ENCODE measurements at regions not wholly inside any gene's neighbourhood (a gene's known extent, or its start where the extent isn't known, plus 50 kb on each side); places are given as distances from the start of the nearest gene placed in this dataset.

GRCh38 chr2:7468955-7469354 is 551.7 kb downstream of the RNF144A start:
- no peaks in the 10 kb centered on the region for H3K27me3 Mint-ChIP-seq (ENCODE audit: low read depth)

DNA sequence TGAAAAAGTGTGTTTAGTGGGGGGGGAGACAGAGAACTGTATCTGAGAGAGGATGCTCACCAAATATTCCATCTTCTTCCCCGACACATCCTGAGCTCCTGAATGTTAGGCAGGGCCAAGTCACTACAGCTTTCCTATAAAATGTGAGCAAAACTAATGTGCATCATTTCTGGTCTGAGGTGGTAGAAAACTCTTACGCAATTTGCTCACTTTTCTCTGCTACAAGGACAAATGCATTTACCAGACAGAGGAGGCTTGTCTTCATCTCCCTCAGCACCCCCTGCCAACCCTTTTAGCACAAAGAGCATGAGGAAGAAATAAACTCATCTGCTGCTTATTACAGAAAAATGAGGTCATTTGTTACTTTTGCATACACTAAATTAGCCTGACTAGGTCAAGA is 554.0 kb downstream of the RNF144A start:
- Mint-ChIP-seq H3K9me3 (peaks cover 10% of the 10 kb centered on the region), H3K27ac (peak overlapping the region; percentile 20), H3K36me3 (ENCODE audit: low read depth) (peaks cover 11% of the 10 kb centered on the region), H3K4me3 (no peak overlapping the region), H3K27me3 (ENCODE audit: low read depth) (no peaks in the 10 kb centered on the region), H3K4me1 (ENCODE audit: low read depth) (peaks cover 36% of the 10 kb centered on the region)

More at GRCh38 chr2:7468955-7469354, 551.7 kb downstream of the RNF144A start:
- Mint-ChIP-seq H3K4me3 (no peak overlapping the region), H3K36me3 (ENCODE audit: low read depth) (peaks cover 16% of the 10 kb centered on the region), H3K27ac (peak overlapping the region; percentile 16), H3K4me1 (ENCODE audit: low read depth) (peaks cover 37% of the 10 kb centered on the region), H3K9me3 (peaks cover 16% of the 10 kb centered on the region)

DNA sequence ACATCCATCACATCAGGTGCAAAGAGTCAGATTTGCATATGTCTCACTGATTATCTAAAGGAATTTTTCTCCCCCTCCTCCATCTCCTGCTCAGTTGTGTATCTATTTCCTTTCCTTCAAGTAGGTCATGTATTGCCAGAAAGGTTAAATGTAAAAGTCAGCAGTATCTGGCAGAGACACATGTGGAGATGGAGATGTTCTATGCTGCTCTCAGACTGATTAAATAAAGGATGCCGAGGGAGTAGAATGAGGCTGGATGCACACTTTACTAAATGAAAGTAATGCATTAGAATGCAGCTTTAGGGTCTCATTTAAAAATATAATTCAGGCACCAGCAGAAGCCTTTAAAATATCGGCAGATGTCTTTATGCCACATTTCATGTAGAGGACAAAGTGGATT is 555.3 kb downstream of the RNF144A start:
- no peaks in the 10 kb centered on the region for H3K27me3 Mint-ChIP-seq (ENCODE audit: low read depth)
- H3K4me3 Mint-ChIP-seq, result no peak overlapping the region
- no peak overlapping the region for H3K27ac Mint-ChIP-seq
- peaks cover 8% of the 10 kb centered on the region for H3K36me3 Mint-ChIP-seq (ENCODE audit: low read depth)
- peaks cover 6% of the 10 kb centered on the region for H3K9me3 Mint-ChIP-seq
- peaks cover 37% of the 10 kb centered on the region for H3K4me1 Mint-ChIP-seq (ENCODE audit: low read depth)

GRCh38 chr2:7473135-7473771 is 556.0 kb downstream of the RNF144A start:
- H3K4me3 Mint-ChIP-seq, result peak overlapping the region; percentile 2
- H3K27me3 Mint-ChIP-seq (ENCODE audit: low read depth), result no peaks in the 10 kb centered on the region
- peaks cover 31% of the 10 kb centered on the region for H3K4me1 Mint-ChIP-seq (ENCODE audit: low read depth)
- H3K36me3 Mint-ChIP-seq (ENCODE audit: low read depth), result peaks cover 4% of the 10 kb centered on the region
- no peaks in the 10 kb centered on the region for H3K9me3 Mint-ChIP-seq
- H3K27ac Mint-ChIP-seq, result no peak overlapping the region

GRCh38 chr2:7476371-7476770 is 559.2 kb downstream of the RNF144A start:
- Mint-ChIP-seq H3K4me1 (ENCODE audit: low read depth) (peaks cover 24% of the 10 kb centered on the region), H3K36me3 (ENCODE audit: low read depth) (peaks cover 3% of the 10 kb centered on the region), H3K27ac (no peak overlapping the region), H3K9me3 (peaks cover 1% of the 10 kb centered on the region), H3K27me3 (ENCODE audit: low read depth) (no peaks in the 10 kb centered on the region), H3K4me3 (no peak overlapping the region)

DNA sequence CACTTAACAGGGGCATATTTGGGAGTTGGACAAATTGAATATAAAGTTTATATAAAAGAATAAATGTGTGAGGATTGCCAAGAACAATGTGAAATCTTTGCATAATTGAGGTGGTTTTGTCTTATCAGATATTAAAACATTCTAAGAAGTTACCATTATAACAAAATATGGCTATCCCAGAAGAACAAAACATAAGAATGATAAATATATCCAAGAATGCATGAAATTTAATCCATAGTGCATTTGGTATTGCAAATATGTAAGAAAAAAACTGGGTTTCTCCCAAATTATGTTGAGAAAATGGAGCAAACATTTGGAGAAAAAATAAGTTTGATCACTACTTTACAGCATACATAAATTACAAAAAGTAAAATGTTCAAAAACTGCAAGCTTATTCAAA is 562.4 kb downstream of the RNF144A start:
- peaks cover 15% of the 10 kb centered on the region for H3K9me3 Mint-ChIP-seq
- H3K4me1 Mint-ChIP-seq (ENCODE audit: low read depth), result peaks cover 13% of the 10 kb centered on the region
- peaks cover 11% of the 10 kb centered on the region for H3K36me3 Mint-ChIP-seq (ENCODE audit: low read depth)
- H3K27ac Mint-ChIP-seq, result no peak overlapping the region
- H3K4me3 Mint-ChIP-seq, result no peak overlapping the region
- no peaks in the 10 kb centered on the region for H3K27me3 Mint-ChIP-seq (ENCODE audit: low read depth)

- H3K4me1 Mint-ChIP-seq (ENCODE audit: low read depth), result peaks cover 11% of the 10 kb centered on the region
- no peak overlapping the region for H3K4me3 Mint-ChIP-seq
- no peaks in the 10 kb centered on the region for H3K27me3 Mint-ChIP-seq (ENCODE audit: low read depth)
- peaks cover 11% of the 10 kb centered on the region for H3K36me3 Mint-ChIP-seq (ENCODE audit: low read depth)
- peaks cover 15% of the 10 kb centered on the region for H3K9me3 Mint-ChIP-seq
- H3K27ac Mint-ChIP-seq, result no peak overlapping the region
Observed at GRCh38 chr2:7480431-7480830, 563.2 kb downstream of the RNF144A start.

DNA sequence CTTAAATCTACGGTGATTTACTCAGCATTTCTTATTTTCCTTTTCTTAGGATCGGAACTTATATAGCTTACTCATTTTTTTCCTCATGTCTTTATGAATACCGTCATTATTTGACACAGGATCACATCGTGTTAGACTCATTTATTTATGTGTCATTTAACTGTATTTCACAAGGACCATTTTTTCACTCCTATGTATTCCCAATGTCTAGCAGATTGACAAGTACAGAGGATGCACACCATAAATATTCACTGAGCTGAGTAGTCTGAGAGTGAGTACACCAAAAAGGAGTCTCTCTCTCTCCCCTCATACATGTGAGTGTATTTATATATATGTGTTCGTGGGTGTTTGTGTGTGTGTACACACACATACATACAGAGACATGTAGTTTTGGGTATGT is 573.5 kb downstream of the RNF144A start:
- no peak overlapping the region for H3K27ac Mint-ChIP-seq
- peaks cover 10% of the 10 kb centered on the region for H3K36me3 Mint-ChIP-seq (ENCODE audit: low read depth)
- peaks cover 32% of the 10 kb centered on the region for H3K9me3 Mint-ChIP-seq
- H3K4me3 Mint-ChIP-seq, result no peak overlapping the region
- H3K27me3 Mint-ChIP-seq (ENCODE audit: low read depth), result no peaks in the 10 kb centered on the region
- H3K4me1 Mint-ChIP-seq (ENCODE audit: low read depth), result peaks cover 5% of the 10 kb centered on the region

GRCh38 chr2:7492719-7493118 is 575.5 kb downstream of the RNF144A start:
- no peak overlapping the region for H3K27ac Mint-ChIP-seq
- peaks cover 7% of the 10 kb centered on the region for H3K36me3 Mint-ChIP-seq (ENCODE audit: low read depth)
- H3K9me3 Mint-ChIP-seq, result peaks cover 27% of the 10 kb centered on the region
- no peaks in the 10 kb centered on the region for H3K27me3 Mint-ChIP-seq (ENCODE audit: low read depth)
- no peak overlapping the region for H3K4me3 Mint-ChIP-seq
- H3K4me1 Mint-ChIP-seq (ENCODE audit: low read depth), result peaks cover 14% of the 10 kb centered on the region

DNA sequence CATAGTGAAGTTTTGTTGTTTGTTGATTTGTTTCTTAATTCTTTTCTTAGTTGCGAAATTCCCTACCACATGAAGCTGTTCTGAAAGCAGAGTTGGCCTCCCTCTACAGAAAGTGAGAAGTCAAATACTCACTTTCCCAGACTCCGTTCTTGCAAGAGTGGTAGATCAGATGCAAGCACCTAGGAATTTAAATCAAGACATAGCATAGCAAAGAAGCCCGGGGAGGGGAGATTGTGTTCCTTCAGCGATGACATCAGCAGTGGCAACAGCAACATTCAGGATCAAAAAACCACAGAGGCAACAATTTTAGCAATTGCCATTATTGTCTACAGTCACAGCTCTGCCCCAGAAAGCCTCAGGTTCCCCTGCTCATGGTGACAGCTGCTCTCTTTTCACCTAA is 580.0 kb downstream of the RNF144A start:
- H3K4me1 Mint-ChIP-seq (ENCODE audit: low read depth), result peaks cover 25% of the 10 kb centered on the region
- no peak overlapping the region for H3K27ac Mint-ChIP-seq
- no peak overlapping the region for H3K4me3 Mint-ChIP-seq
- peaks cover 2% of the 10 kb centered on the region for H3K36me3 Mint-ChIP-seq (ENCODE audit: low read depth)
- H3K27me3 Mint-ChIP-seq (ENCODE audit: low read depth), result no peaks in the 10 kb centered on the region
- peaks cover 11% of the 10 kb centered on the region for H3K9me3 Mint-ChIP-seq

- Mint-ChIP-seq H3K27ac (no peak overlapping the region), H3K27me3 (ENCODE audit: low read depth) (no peaks in the 10 kb centered on the region), H3K4me3 (no peak overlapping the region), H3K9me3 (peaks cover 7% of the 10 kb centered on the region), H3K36me3 (ENCODE audit: low read depth) (peaks cover 5% of the 10 kb centered on the region), H3K4me1 (ENCODE audit: low read depth) (peaks cover 23% of the 10 kb centered on the region)
Observed at GRCh38 chr2:7499018-7499417, 581.8 kb downstream of the RNF144A start.

DNA sequence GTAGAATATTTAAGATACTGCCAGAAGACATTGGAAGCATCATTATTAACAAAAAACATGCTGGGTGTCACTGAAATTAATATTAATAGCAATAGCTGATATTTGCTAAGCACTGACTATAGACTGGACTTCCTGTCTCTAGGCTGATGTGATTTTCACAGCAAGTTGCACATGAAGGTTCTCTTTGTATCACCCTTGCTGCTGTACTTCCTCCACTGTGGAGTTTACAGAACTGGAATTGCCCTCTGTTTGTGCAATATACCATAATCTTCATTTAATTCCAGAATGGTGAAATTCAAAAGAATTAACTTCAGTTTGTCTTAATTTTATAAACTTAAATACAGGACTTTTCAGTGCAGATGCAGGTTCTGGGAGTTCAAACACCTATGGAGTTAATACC is 585.1 kb downstream of the RNF144A start:
- Mint-ChIP-seq H3K27ac (no peak overlapping the region), H3K4me1 (ENCODE audit: low read depth) (peaks cover 16% of the 10 kb centered on the region), H3K4me3 (no peak overlapping the region), H3K27me3 (ENCODE audit: low read depth) (no peaks in the 10 kb centered on the region), H3K9me3 (no peaks in the 10 kb centered on the region), H3K36me3 (ENCODE audit: low read depth) (peaks cover 5% of the 10 kb centered on the region)

GRCh38 chr2:7508296-7508943 is 591.2 kb downstream of the RNF144A start:
- Mint-ChIP-seq H3K36me3 (ENCODE audit: low read depth) (peaks cover 6% of the 10 kb centered on the region), H3K4me1 (ENCODE audit: low read depth) (peaks cover 14% of the 10 kb centered on the region), H3K27ac (no peak overlapping the region), H3K27me3 (ENCODE audit: low read depth) (no peaks in the 10 kb centered on the region), H3K4me3 (no peak overlapping the region), H3K9me3 (peaks cover 12% of the 10 kb centered on the region)

- Mint-ChIP-seq H3K9me3 (peaks cover 19% of the 10 kb centered on the region), H3K4me3 (no peak overlapping the region), H3K27me3 (ENCODE audit: low read depth) (no peaks in the 10 kb centered on the region), H3K4me1 (ENCODE audit: low read depth) (peaks cover 21% of the 10 kb centered on the region), H3K27ac (no peak overlapping the region), H3K36me3 (ENCODE audit: low read depth) (peaks cover 7% of the 10 kb centered on the region)
Observed at GRCh38 chr2:7510353-7510752, 593.1 kb downstream of the RNF144A start.

GRCh38 chr2:7513834-7514233 is 596.6 kb downstream of the RNF144A start:
- Mint-ChIP-seq H3K4me3 (no peak overlapping the region), H3K27me3 (ENCODE audit: low read depth) (no peaks in the 10 kb centered on the region), H3K4me1 (ENCODE audit: low read depth) (peaks cover 34% of the 10 kb centered on the region), H3K27ac (no peak overlapping the region), H3K36me3 (ENCODE audit: low read depth) (peaks cover 14% of the 10 kb centered on the region), H3K9me3 (peaks cover 21% of the 10 kb centered on the region)
